ENCODE measurements at regions not wholly inside any gene's neighbourhood (a gene's known extent, or its start where the extent isn't known, plus 50 kb on each side); places are given as distances from the start of the nearest gene placed in this dataset.

- CTCF ChIA-PET: no interaction called here
- BruUV-seq (replicated peaks): no TSS peak
These were observed 175.0 kb upstream of the NCAM1 start for GRCh38 chr11:112786196-112786595.

GRCh38 chr11:112786886-112787530, 174.2 kb upstream of the NCAM1 start:
- Histone ChIP-seq H3K27me3 (ENCODE audit: insufficient read depth, low read length) (0 out of 2 replicates have a peak, but pooled peaks cover 15% of the 10 kb centered on the region), H4K20me1 (ENCODE audit: insufficient read depth) (no peaks in the 10 kb centered on the region), H3K9ac (ENCODE audit: low read length) (no peak overlapping the region), H3K9me3 (ENCODE audit: control insufficient read depth in 1 of 2, insufficient read depth in 1 of 2, low read depth in 1 of 2, low read length in 2 of 2) (no peaks in the 10 kb centered on the region), H3K36me3 (ENCODE audit: control insufficient read depth in 1 of 2, insufficient read depth in 2 of 2, low read length in 2 of 2) (no peaks in the 10 kb centered on the region), H3K4me1 (ENCODE audit: control insufficient read depth in 1 of 2, insufficient read depth in 2 of 2, low read length in 2 of 2) (no peaks in the 10 kb centered on the region), H3K79me2 (ENCODE audit: insufficient read depth, low read length) (no peaks in the 10 kb centered on the region), H3K27ac (ENCODE audit: low read depth, low read length) (no peak overlapping the region), H2AFZ (ENCODE audit: low read depth, low read length, poor library complexity, severe bottlenecking) (no peak overlapping the region), H3K9me2 (ENCODE audit: insufficient read depth) (no peaks in the 10 kb centered on the region), H3K4me2 (ENCODE audit: low read length) (no peak overlapping the region), H3K4me3 (replicated peaks in 1 of 2; ENCODE audit: low read depth in 1 of 2, low read length in 2 of 2) (no peak overlapping the region)
- intact Hi-C loops (cut with micrococcal nuclease): no loop called here
- ChIA-PET CTCF (no interaction called here), POLR2A (no interaction called here), RAD21 (ENCODE audit: low non-redundant PET in 1 of 2, low total read pairs in 2 of 2, uncharacterized antibody in 2 of 2, unreplicated experiment in 2 of 2) (no interaction called here)
- DNase-seq (ENCODE audit: low read depth, low spot score) (no peak), ATAC-seq (no peak)
- BruUV-seq (replicated peaks): no TSS peak
- no peak for TF ChIP-seq ATF3 (IDR thresholded peaks at IDR 0.05)
- no peak for TF ChIP-seq POLR2A (IDR thresholded peaks at IDR 0.05; ENCODE audit: borderline replicate concordance, extremely low read depth, insufficient read depth, insufficient read length)
- no peak for TF ChIP-seq EZH2phosphoT487 (IDR thresholded peaks at IDR 0.05; ENCODE audit: borderline replicate concordance)
- TF ChIP-seq EZH2 (IDR thresholded peaks at IDR 0.05): no peak
- no peak for TF ChIP-seq CBX3 (IDR thresholded peaks at IDR 0.05; ENCODE audit: low read depth)
- no peak for TF ChIP-seq POLR2AphosphoS5 (IDR thresholded peaks at IDR 0.05; ENCODE audit: low read depth, low read length)
- no peak for TF ChIP-seq ZBTB33 (IDR thresholded peaks at IDR 0.05; ENCODE audit: extremely low read depth, insufficient replicate concordance, low read length)
- no peak for TF ChIP-seq MAX (IDR thresholded peaks at IDR 0.05)
- no peak for TF ChIP-seq RAD21 (IDR thresholded peaks at IDR 0.05; ENCODE audit: low read depth)
- no peak for TF ChIP-seq ZFX (IDR thresholded peaks at IDR 0.05)
- no peak for TF ChIP-seq REST (IDR thresholded peaks at IDR 0.05; ENCODE audit: low read depth)
- no peak for TF ChIP-seq SIN3A (IDR thresholded peaks at IDR 0.05; ENCODE audit: low read depth)
- TF ChIP-seq ELF1 (IDR thresholded peaks at IDR 0.05; ENCODE audit: borderline replicate concordance, low read depth): no peak

More at GRCh38 chr11:112786196-112786595, 175.0 kb upstream of the NCAM1 start:
- TF ChIP-seq EZH2 (IDR thresholded peaks at IDR 0.05) (no peak), MAX (IDR thresholded peaks at IDR 0.05) (no peak), ZFX (IDR thresholded peaks at IDR 0.05) (no peak), POLR2AphosphoS5 (IDR thresholded peaks at IDR 0.05; ENCODE audit: low read depth, low read length) (no peak)
- Histone ChIP-seq H3K4me2 (ENCODE audit: low read length) (no peak overlapping the region), H3K27me3 (ENCODE audit: insufficient read depth, low read length) (0 out of 2 replicates have a peak, but pooled peaks cover 18% of the 10 kb centered on the region), H3K4me1 (ENCODE audit: control insufficient read depth in 1 of 2, insufficient read depth in 2 of 2, low read length in 2 of 2) (no peaks in the 10 kb centered on the region), H2AFZ (ENCODE audit: low read depth, low read length, poor library complexity, severe bottlenecking) (no peak overlapping the region), H3K9me2 (ENCODE audit: insufficient read depth) (no peaks in the 10 kb centered on the region), H3K79me2 (ENCODE audit: insufficient read depth, low read length) (no peaks in the 10 kb centered on the region), H4K20me1 (ENCODE audit: insufficient read depth) (no peaks in the 10 kb centered on the region), H3K9ac (ENCODE audit: low read length) (no peak overlapping the region), H3K27ac (ENCODE audit: low read depth, low read length) (no peak overlapping the region), H3K4me3 (replicated peaks in 1 of 2; ENCODE audit: low read depth in 1 of 2, low read length in 2 of 2) (no peak overlapping the region), H3K9me3 (ENCODE audit: control insufficient read depth in 1 of 2, insufficient read depth in 1 of 2, low read depth in 1 of 2, low read length in 2 of 2) (no peaks in the 10 kb centered on the region), H3K36me3 (ENCODE audit: control insufficient read depth in 1 of 2, insufficient read depth in 2 of 2, low read length in 2 of 2) (no peaks in the 10 kb centered on the region)
- ATAC-seq (no peak), DNase-seq (ENCODE audit: low read depth, low spot score) (no peak)
- intact Hi-C loops (cut with micrococcal nuclease): no loop called here
- POLR2A ChIA-PET: no interaction called here
- RAD21 ChIA-PET (ENCODE audit: low non-redundant PET in 1 of 2, low total read pairs in 2 of 2, uncharacterized antibody in 2 of 2, unreplicated experiment in 2 of 2): no interaction called here

Data from HCT116 (cell line).